ENCODE measurements at regions not wholly inside any gene's neighbourhood (a gene's known extent, or its start where the extent isn't known, plus 50 kb on each side); places are given as distances from the start of the nearest gene placed in this dataset.

DNA sequence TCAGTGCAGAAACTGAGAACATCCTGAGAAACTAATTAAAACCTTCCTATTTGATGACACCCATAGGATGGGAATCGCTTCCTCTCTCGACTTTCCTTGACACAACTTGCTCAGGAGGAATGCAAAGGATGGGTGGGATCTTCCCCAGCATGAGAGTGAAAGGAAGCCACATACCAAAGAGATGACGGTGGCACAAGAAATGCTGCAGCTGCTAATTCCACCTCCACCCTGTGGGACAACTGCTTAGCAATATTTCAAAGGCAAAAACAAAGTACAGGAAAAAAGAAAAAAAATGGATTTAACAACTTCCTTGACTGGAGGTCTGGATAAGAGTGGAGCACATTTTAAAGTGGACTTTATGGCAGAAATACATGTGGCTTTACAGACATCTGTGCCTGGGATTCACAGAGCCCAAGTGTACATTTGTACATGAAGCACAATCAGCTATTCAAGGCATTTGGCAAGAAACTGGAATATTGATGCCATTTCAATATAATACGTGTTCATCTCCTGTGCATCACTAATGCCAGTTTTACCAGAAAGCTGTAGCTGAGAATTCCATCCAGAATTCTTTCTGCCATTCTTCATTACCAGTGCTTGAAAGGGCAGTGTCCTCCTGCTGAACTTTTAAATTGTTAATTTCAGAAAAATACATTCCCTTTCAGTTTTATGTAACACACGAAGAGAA is 359.2 kb upstream of the ACTBL2 start:
- no peak for DNase-seq (ENCODE audit: low read depth)

DNA sequence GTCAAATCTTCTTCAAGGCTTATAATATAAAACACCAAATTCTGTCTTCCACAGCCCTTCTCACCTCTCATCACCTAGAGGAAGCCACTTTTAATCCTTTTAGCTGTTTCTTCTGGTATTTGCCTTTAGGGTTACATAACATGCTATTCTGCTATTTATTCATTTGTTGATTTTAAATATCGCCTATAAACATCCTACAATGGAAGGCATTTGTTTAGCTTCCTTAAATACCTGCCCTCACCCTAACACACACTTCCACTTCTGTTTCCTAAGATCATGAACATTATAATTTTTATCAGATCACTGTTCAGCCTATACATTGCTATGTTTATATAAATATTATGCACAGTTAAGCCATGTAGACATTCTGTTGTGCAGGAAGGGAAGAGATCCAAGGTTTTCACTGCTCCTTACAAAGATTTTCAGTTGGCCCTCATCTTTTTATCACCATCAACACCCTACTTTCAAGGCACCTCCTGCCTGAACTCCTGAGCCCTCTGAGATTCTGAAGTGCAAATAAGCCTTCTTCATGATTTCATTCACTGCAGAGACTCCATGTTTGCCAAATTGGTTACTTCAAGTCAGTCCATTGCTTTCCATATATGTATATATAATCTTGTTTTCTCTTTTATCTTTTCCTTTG is 356.9 kb upstream of the ACTBL2 start:
- no peak for DNase-seq (ENCODE audit: low read depth)

DNA sequence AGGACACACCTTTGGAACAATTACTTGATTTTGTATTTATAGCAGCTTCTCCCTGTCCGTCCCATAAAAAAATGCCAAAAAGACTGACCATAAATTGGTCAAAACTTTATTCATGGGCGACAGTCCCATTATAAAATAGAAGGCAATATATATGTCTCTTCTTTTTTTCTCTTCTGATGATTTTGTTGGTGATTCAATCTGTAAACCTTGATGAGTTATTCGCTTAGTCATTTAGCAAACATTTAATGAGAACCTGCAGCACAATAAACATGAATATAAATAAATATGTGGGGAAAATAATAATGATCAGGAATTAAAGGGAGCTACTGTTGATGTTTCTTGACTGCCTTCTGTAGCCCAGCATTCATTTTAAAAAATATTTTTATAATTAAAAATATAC is 356.4 kb upstream of the ACTBL2 start:
- no peak for DNase-seq (ENCODE audit: low read depth)

DNA sequence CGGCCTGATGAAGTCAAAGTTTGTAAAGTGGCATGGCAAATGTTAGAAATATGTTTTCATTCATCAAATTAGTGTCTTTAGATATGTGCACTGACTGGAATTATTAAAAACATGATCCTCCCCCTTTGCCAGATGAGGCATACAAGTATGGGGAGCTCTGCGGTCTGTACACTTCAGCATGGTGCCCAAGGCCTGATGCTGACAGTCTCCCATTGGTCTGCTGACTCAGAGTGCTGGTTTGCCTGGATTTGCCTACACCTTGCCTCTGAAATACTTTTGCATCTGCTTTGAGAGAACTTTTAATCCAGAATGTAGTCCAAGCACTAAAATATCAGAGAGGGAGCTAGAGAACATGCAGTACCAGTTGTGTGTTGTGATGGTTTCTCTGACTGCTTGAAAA is 354.3 kb upstream of the ACTBL2 start:
- DNase-seq (ENCODE audit: low read depth), result no peak

DNA sequence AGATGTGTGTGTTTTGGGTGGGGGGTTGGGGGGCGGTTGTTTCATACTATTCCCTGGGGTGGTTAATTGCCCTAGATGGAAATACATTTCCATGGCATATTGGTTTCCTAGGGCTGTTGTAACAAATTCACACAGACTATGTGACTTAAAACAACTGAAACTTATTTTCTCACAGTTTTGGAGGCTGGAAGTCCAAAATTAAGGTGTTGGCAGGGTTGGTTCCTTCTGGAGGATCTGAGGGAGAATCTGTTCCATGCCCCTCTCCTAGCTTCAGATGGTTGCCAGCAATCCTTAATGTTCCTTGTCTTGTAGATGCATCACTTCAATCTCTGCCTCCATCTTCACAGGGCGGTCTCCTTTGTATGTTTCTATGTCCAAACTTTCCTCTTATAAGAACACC is 353.7 kb upstream of the ACTBL2 start:
- no peak for DNase-seq (ENCODE audit: low read depth)

DNA sequence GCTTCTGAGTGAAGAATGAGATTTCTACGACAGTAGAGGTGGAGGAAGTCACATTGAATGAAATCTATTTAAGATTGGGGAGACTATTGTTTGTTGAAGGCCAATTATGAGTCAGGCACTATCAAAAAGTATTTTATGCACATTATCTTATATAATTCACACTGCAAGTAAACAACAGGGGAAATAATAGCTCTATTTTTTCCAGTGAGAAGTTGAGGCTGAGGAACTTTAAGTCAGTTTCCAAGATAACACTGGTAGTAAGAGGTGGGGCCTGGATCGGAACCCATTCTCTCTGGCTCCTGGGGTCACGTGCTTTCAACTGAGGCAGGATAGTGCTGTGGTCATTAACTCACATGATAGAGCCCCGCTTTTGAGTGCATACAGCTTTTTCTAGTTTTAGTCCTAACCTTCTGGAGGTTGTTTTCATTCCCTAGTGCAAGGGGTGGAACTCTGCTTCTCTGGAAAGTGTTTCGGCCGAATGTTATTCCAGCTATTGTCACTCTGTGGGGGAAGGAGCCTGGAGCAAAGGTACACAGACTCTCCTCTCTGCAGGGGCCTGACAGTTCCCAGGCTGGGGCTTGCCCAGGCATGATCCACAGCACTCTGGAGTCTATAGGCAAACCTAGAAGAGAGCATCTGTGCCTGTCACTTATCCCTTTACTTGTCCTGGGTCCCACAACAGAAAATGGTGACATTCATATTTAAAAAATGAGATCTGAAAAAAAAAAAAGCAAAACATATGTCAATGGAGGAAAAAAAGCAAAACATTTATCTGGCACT is 352.4 kb upstream of the ACTBL2 start:
- DNase-seq (ENCODE audit: low read depth), result no peak

DNA sequence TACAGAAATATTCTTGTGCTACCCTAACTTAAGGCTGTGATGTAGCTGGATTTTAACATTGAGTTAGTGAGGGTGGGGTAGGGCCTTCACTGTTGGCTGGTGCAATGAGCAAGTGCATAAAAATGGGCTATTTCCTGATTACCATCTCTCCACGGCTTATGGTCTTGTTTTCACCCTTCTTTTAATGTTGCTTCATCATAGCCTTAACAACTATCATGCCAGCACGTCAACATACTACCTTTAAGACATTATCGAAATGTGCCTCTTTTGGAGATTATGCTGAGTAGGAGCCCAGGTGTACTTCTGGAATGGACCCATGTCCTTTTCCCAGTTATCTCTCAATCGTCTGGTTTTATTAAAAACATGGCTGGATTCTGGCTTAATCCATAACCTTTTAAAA is 350.9 kb upstream of the ACTBL2 start:
- no peak for DNase-seq (ENCODE audit: low read depth)

DNA sequence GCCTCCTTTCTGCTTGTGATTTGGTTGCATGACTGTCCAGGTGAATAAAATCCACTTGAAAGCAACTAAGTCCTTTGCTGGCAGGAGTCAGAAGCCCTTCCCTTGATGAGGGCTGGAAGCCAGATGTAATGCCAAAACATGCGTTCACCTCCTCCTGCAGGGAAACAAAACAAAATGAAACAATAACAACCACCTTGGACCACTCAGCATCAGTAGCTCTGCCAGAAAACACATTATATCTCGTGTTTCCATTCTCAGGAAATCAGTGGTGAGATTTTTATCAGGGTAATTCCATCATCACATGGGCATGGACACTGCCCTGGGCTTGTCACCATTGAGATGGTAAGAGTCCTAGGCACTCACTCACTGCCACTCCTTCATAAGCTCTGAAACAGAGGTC is 350.3 kb upstream of the ACTBL2 start:
- no peak for DNase-seq (ENCODE audit: low read depth)

DNA sequence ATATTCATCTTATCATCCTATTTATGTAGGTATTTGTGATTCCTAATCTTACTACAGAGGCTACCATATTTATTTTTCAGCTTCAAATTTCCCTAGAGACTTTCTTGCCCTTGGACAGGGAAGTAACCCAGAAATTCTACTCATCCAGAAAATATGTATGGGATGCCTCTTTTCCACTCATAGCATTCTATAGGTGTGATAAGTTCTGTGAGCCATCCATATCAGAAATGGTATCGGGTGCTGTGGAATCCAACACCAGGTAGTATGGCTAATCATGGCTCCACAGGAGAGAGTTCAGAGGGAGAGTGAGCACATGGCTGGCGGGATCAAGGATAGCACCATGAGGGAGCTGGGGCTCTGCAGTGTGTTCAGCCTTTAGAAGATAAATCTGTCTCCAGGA is 349.3 kb upstream of the ACTBL2 start:
- no peak for DNase-seq (ENCODE audit: low read depth)

DNA sequence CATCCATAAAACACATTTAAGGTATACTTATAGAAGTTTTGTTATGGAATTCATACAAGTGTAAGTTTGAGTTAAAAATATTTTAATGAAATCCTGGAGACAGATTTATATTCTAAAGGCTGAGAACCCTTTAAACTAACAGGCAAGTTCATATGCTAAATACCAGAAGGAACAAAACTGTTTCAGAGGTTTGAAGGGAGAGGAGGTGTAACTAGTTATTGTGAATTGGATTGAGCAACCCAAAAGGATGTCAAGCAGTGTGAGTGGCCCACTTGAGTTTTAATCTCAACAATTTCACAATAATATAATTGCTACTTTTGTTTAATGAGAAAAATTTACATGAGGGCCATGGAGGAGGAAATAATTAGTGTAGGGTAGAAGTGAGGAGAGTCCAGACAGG is 348.5 kb upstream of the ACTBL2 start:
- DNase-seq (ENCODE audit: low read depth), result no peak

DNA sequence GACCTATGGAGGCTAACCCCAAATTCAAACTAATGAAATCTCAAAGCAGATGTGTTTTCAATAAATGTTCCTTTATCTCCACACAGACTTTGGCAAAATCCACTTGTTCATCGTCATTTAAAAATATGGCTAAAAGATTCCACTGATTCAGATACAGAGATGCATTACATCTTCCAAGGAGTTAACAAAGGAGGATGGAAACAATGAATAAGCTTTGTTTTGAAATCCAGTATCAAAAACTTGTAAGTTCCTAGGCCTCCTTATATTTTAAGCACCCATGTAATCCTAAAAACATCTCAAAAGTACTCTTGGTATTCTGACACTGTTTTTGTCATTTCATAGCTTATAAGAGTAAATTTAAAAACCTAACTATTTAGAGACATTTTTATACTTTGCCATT is 345.6 kb upstream of the ACTBL2 start:
- no peak for DNase-seq (ENCODE audit: low read depth)

DNA sequence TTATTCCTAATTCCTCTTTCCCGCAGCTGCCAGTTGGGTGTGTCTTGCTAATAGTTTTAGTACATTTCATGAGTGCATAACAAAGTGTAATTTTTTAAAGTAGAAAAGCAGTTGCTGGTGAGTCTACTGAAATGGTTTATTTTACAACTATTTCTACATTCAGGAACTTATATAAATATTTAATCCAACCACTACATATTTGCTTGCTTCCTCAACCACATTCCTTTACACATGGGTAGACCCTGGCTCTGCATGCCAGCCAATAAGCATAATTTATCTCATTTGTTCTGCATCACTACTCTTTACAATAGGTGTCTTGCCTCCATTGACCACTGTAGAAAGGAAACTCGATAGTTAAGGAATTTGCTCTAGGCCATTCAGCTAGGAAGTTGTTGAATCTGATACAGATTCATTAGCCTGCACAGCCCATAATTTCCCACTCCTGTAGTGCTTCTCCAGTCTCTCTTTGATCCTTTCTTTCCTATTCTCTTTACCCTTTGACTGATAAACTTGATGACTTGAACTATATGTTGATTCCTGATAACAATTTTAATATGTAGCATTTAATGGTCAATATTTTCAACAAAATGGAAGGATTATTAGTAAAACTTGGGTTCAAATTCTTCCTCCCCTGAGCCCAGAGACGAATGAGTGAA is 342.5 kb upstream of the ACTBL2 start:
- DNase-seq (ENCODE audit: low read depth), result no peak

DNA sequence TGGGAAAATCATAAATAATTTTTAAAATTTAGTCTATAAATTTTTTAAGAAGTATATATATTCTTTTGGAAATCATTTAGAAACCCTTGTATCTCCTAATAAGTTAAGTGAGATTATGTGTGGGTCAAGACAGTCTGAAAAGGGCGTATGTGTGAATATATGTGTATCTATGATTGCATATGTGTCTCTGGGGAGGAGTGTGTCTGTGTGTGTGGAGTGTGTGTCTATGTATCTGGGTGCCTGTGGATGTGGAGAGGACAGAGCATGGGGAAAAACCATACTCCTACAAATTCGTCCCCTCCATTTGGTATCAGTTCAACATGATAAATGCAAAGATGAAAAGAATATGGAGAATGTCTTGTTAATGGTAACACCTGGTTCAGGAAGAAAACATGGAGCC is 342.0 kb upstream of the ACTBL2 start:
- no peak for DNase-seq (ENCODE audit: low read depth)

DNA sequence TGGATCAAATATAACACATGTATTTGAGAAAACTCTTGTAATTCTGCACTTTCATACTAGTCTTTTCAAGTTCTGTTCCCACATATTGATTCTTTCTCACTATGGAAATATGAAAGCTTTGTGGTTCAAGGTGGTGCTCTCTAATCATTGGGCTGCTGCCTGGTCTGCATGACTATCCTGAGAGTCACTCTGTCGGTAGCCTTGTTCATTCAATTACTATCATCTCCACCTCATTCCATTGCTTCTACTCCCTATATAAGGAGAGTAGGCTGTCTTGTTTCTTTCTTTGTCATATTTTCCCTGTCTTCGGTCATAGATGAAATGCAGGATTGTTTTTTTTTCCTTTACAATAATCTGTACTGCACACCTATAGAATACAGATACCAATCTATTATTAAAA is 341.4 kb upstream of the ACTBL2 start:
- DNase-seq (ENCODE audit: low read depth), result no peak

DNA sequence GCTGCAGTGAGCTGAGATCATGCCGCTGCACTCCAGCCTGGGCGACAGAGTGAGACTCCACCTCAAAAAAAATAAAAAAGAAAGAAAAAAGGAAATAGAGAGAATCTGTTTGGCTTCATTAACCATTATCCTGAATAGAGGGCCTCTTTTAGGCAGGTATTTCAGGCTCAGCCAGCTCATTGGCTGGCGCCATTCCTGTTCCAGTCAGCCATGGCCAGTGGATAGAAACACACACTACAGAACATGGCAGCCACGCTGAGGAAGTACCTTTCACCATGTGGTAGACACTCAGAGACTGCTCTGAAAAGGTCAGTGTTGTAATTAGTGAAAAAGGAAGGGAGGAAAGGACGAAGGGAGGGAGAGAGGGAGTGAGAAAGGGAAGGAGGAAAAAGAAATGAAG is 340.0 kb upstream of the ACTBL2 start:
- DNase-seq (ENCODE audit: low read depth), result no peak

DNA sequence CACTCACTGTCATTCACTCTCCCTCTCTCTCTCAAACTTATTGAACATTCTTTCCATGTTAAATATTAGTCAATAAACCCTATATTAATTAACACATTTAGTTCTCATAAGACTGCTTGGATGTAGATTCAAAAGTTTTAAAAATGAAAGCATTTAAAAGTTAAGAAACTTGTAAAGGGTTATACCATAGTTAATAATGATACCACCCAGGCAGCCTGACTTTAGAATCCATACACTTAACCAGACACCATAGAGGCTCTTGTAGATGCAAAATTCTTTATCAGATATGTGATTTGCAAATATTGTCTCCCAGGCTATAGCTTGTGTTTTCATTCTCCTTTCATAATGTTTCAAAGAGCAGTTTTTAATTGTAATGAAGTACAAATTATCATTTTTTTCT is 335.8 kb upstream of the ACTBL2 start:
- no peak for DNase-seq (ENCODE audit: low read depth)

DNA sequence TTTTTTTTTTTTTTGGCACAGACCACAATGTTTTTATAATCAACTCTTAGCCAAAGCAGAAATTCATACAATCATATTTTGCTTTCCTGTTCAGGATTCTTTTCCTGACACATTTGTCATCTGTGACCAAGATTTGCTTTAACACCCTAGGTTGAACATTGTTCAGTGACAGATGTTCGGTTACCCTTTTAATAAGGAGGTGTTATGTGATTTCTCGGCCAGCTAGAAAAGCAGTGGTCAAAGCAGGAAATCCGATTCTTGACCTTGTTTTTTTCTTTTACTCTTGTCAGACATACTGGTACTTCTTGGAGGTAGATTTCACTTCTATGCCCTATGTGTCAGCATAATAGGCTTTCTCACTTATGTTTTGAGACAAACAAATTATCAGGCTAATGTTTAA is 335.3 kb upstream of the ACTBL2 start:
- DNase-seq (ENCODE audit: low read depth), result no peak

DNA sequence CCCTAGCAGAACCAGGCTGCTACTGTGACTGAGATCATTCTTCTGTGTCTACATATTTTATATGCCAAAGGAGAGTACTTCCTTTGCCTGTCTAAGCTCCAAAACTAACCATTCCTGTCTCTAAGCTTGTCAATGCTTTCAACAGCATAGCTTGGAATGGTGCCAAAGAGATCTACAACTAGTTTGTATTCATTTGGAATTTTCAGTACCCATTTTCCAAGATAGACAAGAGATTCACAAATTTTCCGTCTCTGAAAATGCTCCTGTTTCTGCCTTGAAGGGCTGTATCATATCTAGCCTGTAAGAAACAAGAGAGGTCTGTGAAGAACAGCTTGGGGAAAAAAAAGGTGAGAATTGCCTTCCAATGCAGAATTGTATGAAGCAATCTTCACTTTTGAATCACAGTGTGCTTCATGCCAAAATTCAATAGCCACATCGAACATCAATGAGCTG is 334.4 kb upstream of the ACTBL2 start:
- no peak for DNase-seq (ENCODE audit: low read depth)

DNA sequence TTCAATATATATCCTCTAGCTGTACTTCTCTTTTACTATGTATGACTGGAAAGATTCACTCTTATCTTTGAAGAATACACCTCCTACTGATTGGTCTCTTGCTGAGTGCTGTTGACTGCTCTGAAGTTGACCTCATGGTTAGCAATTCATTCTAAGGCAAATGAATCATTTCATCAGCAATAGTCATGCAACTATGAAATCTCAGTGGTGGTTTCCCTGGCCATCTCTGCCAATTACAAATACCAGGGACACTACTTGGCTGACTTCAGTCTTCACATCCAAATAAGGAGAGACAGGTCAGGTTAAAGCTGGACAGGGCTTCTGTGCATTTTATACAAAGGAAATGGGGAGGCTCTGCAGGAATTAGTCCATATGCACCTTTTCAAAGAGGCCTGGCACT is 333.5 kb upstream of the ACTBL2 start:
- no peak for DNase-seq (ENCODE audit: low read depth)

DNA sequence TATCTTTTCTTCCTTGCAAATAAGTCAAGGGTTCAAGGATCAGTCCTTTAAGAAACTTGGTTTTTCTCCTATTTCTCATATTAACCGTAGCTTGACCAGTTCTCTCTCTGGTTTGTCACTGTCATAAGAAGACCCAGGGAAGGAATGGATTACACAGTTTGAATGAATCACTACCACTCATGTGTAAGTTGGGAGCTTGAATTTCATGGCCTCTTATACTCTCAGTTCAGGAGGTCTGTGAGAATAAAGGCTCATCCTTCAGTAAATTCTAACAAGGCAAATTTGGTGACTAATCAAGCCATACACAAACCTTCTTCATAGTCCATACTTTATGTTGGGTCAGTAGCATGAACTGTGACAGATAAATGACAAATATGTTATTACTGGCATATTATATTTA is 323.1 kb upstream of the ACTBL2 start:
- DNase-seq (ENCODE audit: low read depth), result no peak

DNA sequence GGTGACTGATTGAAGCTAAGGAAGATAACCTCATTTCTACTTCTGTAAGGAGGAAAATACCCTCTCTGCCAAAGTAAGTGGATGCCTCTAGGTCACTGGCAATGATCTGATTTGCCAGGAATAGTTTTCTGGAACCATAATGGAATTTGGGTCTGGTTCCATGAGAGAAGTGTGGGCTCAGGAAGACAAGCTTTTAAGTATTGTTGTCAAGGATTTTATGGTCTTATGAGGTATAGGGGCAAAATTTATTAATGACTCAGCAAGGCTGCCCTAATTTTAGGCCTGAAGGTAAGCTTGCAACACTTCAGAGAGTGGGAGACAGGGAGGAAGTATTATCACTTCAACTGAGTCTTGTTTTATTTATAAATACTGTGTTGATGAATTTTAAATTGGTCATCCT is 322.6 kb upstream of the ACTBL2 start:
- no peak for DNase-seq (ENCODE audit: low read depth)

DNA sequence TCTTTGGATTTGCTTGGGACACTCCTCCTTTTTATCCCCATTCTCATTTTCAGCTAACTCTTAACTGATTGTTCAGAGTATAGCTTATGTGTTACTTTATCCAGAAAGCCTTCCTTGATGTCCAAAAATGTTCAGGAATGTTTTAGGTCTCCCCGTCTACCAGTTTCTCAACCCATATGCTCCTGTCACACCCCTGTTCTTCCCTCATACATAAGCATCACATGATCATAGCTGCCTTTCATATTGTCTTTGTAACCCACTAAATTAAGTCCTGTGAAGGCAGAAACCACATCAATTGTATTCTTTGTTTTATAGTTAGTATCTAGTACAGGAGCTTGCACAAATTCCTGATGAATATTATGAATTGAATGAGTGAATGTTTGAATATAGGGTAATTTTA is 321.9 kb upstream of the ACTBL2 start:
- no peak for DNase-seq (ENCODE audit: low read depth)

DNA sequence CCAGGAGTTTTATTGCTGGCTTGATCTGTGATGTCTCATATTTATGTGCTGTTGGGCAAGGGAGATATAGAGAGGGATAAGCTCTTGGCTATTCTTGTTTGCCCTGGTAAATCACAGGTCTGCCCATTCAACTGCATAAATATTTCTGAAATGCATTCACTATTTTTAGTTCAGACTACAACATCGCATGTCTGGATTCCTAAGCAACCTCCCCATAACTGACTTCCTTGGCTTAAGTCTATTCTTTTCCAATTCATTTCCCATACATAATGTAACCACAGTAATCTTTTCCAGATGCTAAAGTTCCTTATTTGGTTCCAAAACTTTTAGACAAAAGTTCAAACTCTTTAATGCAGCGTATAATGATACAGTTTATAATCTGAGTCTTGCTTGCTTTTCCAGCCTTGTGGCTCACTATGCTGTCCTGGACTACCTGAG is 321.4 kb upstream of the ACTBL2 start:
- no peak for DNase-seq (ENCODE audit: low read depth)

Data from stimulated activated CD8-positive, alpha-beta memory T cell treated with anti-CD3 and anti-CD28 coated beads, Interleukin-12 subunit alpha, Interleukin-12 subunit beta, amount 100 ng/mL, for 1 hour (primary cell).